HEK293 (cell line): ENCODE measurements at regions not wholly inside any gene's neighbourhood (a gene's known extent, or its start where the extent isn't known, plus 50 kb on each side); places are given as distances from the start of the nearest gene placed in this dataset.

Experiments used
- MYNN ChIP-seq: fragments of 450-650 bp; formaldehyde crosslinking; IDR thresholded peaks from 2 replicates; pipeline ENCODE4 v1.5.1; 2016; ENCODE audit warnings: missing biosample characterization, missing genetic modification characterization, borderline replicate concordance
- ZNF114 ChIP-seq: fragments of 450-650 bp; formaldehyde crosslinking; IDR thresholded peaks from 2 replicates; pipeline ENCODE4 v1.5.0; 2017; ENCODE audit warnings: missing biosample characterization, missing genetic modification characterization
- ZNF530 ChIP-seq: fragments of 450-650 bp; formaldehyde crosslinking; IDR thresholded peaks from 2 replicates; pipeline ENCODE4 v1.5.1; 2016; ENCODE audit warnings: low read depth, missing biosample characterization, missing genetic modification characterization
- TF ChIP-seq, protein P1 (sequence below): fragments of 450-650 bp; formaldehyde crosslinking; IDR thresholded peaks from 2 replicates; pipeline ENCODE4 v1.5.1; 2016; ENCODE audit warnings: missing biosample characterization, missing genetic modification characterization, borderline replicate concordance
- TF ChIP-seq, protein P2 (sequence below): fragments of 450-650 bp; formaldehyde crosslinking; IDR thresholded peaks from 2 replicates; pipeline ENCODE4 v1.5.1; 2016; ENCODE audit warnings: missing biosample characterization, missing genetic modification characterization
- TF ChIP-seq, protein P3 (sequence below): fragments of 450-650 bp; formaldehyde crosslinking; IDR thresholded peaks from 2 replicates; pipeline ENCODE4 v1.5.1; 2016; ENCODE audit warnings: missing biosample characterization, missing genetic modification characterization

DNA sequence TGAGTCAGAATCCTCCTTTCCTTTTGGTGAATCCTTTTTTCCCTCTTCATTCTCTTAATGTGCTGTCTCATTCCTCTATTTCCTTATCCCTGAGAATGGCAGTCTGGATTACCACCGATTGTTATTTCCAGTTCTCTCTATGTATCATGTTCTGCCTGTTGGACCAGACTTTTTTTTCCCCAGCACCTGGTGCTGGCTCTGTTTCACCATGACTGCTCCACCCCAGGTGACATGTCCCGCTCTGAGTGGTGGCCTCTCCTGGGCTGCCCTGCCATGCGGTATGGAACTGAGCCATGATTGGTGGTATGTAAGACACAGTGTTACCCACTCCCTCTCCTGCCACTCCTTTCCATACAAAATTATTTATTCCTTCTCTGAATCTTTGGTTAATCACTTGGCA lies 399.9 kb downstream of the GATA3 start:
- TF ChIP-seq, protein P1, sequence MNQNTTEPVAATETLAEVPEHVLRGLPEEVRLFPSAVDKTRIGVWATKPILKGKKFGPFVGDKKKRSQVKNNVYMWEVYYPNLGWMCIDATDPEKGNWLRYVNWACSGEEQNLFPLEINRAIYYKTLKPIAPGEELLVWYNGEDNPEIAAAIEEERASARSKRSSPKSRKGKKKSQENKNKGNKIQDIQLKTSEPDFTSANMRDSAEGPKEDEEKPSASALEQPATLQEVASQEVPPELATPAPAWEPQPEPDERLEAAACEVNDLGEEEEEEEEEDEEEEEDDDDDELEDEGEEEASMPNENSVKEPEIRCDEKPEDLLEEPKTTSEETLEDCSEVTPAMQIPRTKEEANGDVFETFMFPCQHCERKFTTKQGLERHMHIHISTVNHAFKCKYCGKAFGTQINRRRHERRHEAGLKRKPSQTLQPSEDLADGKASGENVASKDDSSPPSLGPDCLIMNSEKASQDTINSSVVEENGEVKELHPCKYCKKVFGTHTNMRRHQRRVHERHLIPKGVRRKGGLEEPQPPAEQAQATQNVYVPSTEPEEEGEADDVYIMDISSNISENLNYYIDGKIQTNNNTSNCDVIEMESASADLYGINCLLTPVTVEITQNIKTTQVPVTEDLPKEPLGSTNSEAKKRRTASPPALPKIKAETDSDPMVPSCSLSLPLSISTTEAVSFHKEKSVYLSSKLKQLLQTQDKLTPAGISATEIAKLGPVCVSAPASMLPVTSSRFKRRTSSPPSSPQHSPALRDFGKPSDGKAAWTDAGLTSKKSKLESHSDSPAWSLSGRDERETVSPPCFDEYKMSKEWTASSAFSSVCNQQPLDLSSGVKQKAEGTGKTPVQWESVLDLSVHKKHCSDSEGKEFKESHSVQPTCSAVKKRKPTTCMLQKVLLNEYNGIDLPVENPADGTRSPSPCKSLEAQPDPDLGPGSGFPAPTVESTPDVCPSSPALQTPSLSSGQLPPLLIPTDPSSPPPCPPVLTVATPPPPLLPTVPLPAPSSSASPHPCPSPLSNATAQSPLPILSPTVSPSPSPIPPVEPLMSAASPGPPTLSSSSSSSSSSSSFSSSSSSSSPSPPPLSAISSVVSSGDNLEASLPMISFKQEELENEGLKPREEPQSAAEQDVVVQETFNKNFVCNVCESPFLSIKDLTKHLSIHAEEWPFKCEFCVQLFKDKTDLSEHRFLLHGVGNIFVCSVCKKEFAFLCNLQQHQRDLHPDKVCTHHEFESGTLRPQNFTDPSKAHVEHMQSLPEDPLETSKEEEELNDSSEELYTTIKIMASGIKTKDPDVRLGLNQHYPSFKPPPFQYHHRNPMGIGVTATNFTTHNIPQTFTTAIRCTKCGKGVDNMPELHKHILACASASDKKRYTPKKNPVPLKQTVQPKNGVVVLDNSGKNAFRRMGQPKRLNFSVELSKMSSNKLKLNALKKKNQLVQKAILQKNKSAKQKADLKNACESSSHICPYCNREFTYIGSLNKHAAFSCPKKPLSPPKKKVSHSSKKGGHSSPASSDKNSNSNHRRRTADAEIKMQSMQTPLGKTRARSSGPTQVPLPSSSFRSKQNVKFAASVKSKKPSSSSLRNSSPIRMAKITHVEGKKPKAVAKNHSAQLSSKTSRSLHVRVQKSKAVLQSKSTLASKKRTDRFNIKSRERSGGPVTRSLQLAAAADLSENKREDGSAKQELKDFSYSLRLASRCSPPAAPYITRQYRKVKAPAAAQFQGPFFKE (tag by site-specific recombination), result no peak
- TF ChIP-seq, protein P2, sequence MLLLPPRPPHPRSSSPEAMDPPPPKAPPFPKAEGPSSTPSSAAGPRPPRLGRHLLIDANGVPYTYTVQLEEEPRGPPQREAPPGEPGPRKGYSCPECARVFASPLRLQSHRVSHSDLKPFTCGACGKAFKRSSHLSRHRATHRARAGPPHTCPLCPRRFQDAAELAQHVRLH (tag by site-specific recombination), result no peak
- TF ChIP-seq, protein P3, sequence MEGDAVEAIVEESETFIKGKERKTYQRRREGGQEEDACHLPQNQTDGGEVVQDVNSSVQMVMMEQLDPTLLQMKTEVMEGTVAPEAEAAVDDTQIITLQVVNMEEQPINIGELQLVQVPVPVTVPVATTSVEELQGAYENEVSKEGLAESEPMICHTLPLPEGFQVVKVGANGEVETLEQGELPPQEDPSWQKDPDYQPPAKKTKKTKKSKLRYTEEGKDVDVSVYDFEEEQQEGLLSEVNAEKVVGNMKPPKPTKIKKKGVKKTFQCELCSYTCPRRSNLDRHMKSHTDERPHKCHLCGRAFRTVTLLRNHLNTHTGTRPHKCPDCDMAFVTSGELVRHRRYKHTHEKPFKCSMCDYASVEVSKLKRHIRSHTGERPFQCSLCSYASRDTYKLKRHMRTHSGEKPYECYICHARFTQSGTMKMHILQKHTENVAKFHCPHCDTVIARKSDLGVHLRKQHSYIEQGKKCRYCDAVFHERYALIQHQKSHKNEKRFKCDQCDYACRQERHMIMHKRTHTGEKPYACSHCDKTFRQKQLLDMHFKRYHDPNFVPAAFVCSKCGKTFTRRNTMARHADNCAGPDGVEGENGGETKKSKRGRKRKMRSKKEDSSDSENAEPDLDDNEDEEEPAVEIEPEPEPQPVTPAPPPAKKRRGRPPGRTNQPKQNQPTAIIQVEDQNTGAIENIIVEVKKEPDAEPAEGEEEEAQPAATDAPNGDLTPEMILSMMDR (tag by site-specific recombination), result no peak
- TF ChIP-seq ZNF114 (tag by site-specific recombination) (no peak), ZNF530 (tag by site-specific recombination) (no peak), MYNN (tag by site-specific recombination) (no peak)
